NCI-H510A treated with DMSO at 0.1 percent for 48 hours (cell line): ENCODE measurements at regions not wholly inside any gene's neighbourhood (a gene's known extent, or its start where the extent isn't known, plus 50 kb on each side); places are given as distances from the start of the nearest gene placed in this dataset.
A peak's percentile ranks its signal among the peaks of the same experiment; 100 is the strongest.
"Not testable (repeated sequence)": the region's sequence is repeated elsewhere in the genome, so short reads cannot be mapped to it uniquely, and the experiment has no call there.

Experiments
- DNase-seq: peaks from one replicate; lab custom pipeline; 2025; lab: John Stamatoyannopoulos, UW

DNA sequence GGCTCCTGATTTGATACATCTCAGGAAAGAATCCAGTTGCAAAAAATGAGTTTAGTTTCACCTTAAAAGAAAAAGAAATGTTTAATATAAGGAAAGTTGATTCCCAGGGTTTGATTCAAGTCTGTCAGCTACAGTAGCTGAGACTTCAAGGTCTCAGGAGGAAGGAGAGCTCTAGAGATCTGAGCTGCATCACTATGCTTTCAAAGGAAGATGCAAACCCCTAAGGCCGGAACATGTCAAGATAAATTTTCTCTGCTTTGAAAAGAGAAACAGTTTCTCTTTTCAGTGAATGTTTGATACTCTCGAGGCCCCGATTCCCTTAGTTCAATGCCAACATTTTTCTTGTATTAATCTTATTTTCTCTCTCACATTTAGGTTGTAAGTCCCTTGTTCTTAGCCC lies 128.6 kb downstream of the RGPD3 start:
- DNase-seq: no peak

DNA sequence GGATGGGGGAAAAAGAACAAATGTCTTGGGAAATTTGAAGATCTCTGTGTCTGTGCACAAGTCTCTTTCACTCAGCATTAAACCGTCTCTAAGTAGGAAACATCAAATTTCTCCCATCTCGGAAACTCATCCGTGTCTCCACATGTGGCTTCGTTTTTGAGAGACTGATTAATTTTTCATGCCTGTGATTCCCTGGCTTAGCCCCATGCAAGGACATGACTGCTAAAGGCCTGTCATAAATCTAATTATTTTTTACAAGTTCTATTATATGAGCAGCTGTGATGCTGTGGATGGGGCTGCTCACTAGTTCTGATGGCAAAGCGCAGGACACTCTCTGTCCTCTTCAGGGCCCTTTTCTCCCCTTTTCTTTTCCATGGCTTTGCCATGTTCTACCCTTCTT lies 129.1 kb downstream of the RGPD3 start:
- no peak for DNase-seq

DNA sequence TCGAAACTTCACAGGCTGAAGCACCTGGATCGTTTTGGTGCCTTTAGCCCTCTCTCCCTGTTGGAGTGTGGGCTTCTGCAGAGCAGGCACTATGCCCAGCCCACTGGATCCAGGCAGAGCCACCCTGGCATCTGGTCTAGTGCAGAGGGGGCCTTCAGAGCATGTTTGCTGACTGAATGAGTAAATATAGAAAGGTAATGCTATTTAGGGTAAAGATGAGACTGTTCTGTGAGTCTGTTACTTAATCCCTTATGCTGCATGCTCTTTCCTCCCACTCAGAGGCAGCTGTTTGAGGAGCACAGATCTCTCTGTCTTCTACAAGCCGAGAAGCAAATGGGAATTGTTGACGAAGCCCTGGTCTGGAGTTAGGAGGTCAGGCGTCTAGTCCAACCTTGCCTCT lies 130.2 kb downstream of the RGPD3 start:
- DNase-seq: no peak

DNA sequence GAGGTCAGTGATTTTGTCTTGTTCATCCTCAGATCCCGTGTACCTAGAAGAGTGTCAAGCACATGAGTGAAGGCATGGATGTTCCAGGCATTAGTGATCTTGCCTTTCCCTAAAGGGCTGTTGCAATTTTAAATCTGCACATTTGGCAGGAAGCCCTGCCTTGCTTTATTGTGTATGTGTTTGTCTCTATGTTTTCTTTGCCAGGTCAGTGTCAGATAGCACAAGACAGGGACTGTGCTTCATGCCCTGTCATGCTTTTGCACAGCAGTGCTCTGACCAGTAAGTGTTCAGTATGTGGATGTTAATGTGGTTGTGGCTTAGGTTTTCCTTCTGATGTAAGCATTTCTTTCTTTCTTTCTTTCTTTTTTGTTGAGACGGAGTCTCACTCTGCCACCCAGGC lies 131.5 kb downstream of the RGPD3 start:
- no peak for DNase-seq

DNA sequence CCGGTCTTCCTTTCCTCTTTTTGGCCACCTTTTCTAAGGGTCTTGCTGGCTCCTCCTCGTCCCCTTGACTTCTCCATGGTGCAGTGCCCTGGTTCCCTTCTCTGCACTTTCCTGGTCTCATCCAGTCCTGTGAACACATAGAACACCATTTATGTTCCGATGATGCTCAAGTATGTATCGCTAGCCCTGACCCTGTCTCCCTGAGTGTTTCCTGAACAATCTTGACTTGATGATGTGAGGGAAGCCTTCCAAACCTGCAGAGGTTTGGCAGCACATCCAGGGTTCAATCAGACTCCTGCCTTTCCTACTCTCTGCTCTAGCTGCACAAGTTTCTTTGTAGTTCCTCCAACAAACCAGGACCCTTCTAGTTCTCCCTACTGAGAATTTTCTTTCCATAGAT lies 132.1 kb downstream of the RGPD3 start:
- DNase-seq: no peak

DNA sequence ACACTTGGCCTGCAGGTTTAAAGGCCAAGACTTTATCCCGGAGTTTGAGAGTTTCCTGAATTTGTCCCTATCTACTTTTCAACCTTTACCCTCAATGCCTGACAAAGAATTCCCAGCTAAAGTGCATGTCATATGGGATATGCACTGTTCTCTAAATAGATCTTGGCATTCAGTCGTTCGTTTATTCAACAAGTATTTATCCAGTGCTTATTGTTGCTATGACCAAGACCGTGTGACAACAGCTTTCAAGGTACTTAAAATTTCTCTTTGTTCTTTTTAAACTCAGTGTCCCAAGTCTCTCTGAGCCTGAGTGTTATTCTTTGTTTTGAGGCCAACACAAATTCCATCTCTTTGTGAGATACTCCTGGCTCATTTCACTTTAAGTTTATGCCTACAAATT lies 133.4 kb downstream of the RGPD3 start:
- DNase-seq: no peak

DNA sequence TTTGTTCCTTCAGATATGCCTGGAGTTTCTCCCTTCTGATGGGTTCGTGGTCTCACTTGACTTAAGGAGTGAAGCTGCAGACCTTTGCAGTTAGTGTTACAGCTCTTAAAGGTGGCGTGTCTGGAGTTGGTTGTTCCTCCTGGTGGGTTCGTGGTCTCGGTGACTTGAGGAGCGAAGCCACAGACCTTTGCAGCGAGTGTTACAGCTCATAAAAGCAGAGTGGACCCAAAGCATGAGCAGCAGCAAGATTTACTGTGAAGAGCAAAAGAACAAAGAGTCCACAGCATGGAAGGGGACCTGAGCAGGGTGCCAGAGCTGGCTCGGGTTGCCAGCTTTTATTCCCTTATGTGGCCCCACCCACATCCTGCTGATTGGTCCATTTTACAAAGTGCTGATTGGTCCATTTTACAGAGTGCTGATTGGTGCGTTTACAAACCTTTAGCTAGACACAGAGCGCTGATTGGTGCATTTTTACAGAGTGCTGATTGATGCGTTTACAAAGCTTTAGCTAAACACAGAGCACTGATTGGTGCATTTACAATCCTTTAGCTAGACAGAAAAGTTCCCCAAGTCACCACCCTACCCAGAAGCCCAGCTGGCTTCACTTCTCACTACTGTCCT lies 134.8 kb downstream of the RGPD3 start:
- DNase-seq: not testable (repeated sequence)

DNA sequence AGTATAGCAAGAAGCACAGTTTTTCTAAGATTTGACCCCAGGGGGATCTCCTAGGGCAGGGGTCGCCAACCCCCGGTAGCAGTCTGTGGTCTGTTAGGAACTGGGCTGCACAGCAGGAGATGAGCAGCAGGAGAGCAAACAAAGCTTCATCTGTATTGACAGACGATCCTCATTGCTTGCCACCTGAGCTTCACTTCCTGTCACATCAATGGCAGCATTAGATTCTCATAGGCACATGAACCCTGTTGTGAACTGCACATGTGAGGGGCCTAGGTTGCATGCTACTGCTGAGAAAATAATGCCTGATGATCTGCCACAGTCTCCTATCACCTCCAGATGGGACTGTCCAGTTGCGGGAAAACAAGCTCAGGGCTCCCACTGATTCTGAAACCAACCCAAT lies 136.2 kb downstream of the RGPD3 start:
- peak; percentile 63 for DNase-seq

DNA sequence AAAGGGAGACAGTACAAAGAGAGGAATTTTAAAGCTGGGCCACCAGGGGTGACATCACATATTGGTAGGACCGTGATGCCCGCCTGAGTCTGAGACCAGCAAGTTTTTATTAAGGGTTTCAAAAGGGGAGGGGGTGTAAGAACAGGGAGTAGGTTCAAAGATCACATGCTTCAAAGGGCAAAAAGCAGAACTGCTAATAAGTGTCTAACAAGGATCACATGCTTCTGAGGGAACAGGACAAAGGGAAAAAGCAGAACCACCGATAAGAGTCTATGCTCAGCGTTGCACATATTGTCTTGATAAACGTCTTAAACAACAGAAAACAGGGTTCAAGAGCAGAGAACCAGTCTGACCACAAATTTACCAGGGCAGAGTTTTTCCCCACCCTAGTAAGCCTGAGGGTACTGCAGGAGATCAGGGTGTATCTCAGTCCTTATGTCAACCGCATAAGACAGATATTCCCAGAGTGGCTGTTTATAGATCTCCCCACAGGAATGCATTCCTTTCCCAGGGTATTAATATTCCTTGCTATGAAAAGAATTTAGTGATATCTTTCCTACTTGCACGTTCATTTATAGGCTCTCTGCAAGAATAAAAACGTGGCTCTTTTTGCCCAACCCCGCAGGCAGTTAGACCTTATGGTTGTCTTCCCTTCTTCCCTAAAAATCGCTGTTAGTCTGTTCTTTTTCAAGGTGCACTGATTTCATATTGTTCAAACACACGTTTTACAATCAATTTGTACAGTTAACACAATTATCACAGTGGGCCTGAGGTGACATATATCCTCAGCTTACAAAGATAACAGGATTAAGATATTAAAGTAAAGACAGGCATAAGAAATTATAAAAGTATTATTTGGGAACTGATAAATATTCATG lies 136.5 kb upstream of the UXS1 start:
- DNase-seq: not testable (repeated sequence)

DNA sequence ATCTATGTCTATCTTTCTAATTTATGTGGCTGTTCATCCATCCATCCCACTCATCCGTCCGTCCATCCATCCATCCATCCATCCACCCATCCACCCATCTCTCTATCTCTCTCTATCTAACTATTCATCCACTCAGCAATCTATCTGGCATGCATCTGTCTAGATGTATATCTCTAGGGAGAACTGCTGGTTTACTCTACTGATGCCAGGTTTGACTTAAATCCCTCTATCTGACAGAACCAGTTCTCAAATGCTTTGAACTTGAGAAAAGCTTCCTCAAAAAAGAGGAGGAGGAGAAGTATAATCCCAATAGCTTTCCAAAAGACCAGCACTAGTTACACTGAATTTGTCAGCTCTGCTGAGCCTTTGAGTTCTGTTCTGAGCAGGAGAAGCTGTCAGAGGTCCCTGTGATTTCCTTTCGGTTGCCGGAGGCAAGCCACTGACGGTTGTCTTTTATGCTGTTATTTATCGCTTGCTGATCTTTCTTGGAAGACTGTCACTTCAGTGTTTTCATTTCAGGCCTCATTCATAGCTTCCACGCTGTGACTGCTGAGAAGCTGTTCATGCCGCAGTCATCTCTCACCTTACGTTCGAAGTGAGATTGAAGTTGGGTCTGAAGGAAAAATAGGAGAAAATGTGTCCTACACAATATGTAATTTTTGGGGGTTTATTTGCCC lies 129.4 kb upstream of the UXS1 start:
- no peak for DNase-seq

DNA sequence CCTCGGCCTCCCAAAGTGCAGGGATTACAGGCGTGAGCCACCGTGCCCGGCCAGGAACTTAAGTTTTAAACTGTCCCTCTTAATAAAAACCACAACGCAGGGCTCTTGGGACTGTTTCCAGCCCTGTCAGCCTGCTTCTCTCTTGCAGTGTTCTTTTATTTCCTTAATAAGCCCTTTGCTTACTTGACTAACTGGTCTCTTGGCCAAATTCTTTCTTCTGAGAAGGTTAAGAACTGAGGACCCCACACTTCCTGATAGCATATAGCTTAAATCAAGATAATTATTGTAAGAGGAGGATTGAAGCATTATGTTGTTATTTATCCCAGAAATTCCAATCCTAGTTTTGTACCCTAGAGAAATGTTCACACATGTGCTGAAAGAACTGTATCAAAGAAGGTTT lies 128.2 kb upstream of the UXS1 start:
- DNase-seq: no peak

DNA sequence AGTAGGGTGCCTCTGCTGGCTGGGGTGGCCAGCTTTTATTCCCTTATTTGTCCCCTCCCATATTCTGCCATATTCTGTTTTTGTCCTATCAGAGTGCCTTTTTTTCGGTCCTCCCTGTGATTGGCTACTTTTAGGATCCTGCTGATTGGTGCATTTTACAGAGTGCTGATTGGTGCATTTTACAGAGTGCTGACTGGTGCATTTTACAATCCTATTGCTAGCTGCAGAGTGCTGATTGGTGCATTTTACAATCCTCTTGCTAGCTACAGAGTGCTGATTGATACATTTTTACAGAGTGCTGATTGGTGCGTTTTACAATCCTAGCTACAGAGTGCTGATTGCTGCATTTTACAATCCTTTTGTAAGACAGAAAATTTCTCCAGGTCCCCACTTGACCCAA lies 126.3 kb upstream of the UXS1 start:
- not testable (repeated sequence) for DNase-seq

DNA sequence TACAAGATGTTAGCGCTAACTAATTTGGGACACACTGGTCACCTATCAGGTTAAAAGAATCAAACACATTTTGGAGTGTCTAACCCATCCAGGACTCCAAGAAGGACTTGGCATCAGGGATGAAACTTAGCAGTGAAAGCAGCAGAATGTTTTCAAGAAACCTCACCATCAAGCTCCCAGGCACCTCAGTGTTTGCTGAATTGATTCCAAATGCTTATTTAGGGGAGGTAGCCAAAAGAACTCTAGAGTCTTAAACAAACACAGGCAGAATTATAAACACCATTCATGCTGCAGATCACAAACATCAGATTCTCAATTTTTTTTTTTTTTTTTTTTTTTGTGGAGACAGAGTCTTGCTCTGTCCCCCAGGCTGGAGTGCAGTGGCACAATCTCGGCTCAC lies 122.8 kb upstream of the UXS1 start:
- DNase-seq: no peak

DNA sequence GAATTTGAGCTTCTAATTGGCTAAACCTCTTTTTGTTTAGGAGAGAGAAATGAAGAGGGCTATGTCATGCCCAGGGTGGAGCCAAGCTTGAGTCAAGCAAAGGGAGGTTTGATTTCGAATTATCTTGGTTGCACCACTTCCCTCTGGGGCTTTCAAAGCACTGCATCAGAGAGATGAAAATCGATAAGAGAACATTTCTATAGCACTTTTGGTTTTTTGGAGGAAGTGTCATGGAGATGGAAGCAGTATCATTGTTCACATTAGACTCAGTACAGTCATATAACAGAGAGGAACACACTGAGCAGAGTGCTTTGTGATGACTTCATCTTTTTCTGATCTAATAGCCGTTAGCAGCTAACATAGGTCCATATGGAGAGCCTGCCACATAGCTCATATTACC lies 120.3 kb upstream of the UXS1 start:
- DNase-seq: no peak

DNA sequence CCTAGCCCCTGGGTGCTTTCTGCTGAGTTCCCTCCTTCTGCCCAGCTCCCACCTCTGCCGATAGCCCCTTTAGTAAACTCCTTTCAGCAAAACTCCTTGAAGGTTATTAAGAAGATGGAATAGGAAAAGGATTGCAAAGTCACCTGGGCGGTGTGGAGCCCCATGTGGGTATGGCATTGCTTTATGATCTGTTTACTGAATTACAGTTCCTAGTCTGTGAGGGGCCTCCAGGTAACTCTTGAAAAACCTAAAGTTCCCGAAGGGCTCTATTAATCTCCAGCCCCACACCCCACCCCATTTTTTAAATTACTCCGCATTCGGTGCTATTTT lies 116.9 kb upstream of the UXS1 start:
- DNase-seq: no peak

DNA sequence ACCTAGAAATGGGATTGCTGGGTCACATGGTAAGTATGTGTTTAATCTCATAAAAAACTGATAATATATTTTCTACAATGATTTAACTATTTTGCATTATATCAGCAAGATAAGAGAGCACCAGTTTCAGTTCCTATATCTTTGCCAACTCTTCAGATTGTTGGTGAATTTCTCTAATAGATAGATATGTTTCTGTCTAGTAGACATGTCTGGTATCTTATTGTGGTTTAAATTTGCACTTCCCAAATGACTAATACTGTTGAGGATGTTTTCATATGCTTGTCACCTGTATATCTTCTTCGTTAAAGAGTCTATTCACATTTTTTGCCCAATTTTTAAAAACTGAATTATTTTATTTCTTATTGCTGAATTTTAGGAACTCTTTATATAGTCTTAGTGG lies 113.8 kb upstream of the UXS1 start:
- no peak for DNase-seq

DNA sequence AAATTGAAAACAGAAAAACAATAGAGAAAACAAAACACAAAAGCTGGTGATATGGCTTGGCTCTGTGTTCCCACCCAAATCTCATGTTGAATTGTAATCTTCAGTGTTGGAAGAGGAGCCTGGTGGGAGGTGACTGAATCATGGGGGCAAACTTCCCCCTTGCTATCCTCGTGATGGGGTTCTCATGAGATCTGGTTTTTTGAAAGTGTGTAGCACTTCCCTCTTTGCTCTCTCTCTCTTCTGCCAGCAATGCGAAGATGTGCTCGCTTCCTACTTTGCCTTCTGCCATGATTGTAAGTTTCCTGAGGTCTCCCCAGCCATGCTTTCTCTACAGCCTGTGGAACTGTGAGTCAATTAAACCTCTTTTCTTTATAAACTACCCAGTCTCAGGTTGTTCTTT lies 112.3 kb upstream of the UXS1 start:
- DNase-seq: no peak

DNA sequence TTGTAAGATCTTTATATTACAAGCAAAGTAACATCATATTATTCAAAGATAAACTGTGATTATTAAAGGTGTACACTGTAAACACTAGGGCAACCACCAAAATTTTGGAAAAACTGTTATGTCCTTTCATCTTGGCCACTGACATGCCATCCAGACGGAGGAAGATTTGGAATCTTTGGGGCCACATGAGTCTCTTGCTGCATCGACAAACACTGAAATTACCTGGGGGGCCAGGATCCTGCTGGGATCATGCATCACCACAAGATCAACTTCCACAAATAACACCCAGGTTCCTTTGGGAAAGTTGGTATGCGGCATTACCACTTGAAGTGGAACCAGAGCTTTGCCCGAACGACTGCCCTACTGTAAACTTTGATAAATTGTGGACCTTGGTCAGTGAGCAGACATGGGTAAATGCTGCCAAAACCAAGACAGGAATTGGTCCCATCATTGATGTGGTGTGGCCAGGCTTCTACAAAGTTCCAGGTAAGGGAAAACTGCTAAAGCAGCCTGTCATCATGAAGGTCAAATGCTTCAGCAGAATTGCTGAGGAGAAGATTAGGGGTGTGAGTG lies 110.6 kb upstream of the UXS1 start:
- DNase-seq: no peak

DNA sequence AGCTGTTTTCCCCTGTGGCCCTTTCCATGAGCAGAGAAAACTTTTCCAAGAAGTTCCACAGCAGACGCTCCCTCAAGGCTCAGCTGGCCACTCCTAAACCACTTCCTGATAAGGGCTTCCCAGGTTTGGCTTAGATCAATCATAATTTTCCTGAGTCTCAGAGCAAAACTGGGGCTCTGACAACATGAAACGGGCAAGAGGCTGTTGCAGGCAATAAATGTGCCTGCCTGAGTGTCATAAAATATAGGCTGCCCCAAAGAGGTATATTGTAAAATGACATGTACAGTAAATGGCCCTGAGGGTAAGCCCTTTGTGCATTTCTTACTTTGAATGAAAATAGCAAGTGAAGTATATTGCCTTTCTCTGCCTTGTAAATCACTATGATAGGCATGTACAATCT lies 105.6 kb upstream of the UXS1 start:
- DNase-seq: no peak

DNA sequence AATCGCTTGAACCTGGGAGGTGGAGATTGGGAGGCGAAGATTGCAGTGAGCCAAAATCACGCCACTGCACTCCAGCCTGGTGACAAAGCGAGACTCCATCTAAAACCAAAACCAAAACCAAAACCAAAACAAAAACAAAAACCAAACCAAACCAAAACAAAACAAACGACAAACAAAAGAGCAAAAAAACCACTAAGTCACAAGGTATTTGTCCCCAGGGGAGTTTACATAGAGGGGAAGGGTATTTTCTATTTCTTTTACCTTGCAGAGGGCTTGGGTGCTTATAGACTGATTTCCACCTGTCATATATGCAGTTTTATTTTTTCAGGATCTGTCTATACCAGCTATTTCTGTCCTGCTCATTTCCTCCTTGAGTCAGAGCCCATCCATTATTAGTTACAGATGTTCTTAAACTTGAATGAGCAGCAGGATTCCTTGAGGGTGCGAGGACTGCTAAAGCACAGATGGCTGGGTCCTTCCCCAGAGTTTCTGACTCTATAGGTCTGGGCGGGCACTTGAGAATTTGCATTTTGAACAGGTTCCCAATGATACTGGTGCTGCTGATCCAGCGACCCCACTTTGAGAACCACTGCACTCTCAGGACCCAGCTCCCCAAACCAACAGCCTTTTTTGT lies 102.2 kb upstream of the UXS1 start:
- no peak for DNase-seq

DNA sequence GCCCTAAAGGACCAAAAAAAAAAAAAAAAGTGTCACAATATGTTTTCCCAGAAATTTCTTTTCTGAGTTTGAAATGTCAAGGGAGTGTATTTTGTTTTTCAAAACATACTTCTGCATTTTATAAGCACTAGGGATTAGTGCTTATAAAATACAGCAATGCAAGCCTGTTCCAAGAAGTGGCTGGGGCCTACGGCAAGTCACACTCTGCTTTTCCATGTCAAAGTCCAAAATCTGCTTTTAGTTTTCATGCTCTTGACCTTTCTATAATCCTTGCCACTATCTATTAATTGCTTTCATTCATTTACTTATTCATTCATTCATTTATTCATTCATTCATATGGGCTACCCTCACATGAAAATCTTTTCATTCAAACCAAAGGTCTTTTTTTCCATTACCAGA lies 100.1 kb upstream of the UXS1 start:
- DNase-seq: no peak

DNA sequence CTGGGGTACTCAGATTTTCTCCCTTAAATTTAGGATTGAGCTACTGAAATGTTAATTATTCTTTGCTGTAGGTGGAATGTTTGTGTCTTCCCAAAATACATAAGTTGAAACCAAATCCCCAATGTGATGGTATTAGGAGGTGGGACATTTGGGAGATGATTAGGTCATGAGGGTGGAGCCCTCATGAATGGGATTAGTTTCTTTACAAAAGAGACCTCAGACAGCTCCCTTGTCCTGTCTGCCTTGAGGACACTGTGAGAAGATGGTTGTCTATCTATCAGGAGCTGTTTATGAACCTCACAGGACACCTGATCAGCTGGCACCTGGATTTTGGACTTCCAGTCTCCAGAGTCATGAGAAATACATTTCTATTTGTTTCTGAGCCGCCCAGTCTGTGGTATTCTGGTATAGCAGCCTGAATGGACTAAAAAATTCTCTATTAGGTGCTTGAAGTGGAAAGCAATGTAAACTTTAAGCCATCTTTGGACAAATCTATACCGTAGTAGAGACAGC lies 99.2 kb upstream of the UXS1 start:
- no peak for DNase-seq
